ENCODE measurements at regions not wholly inside any gene's neighbourhood (a gene's known extent, or its start where the extent isn't known, plus 50 kb on each side); places are given as distances from the start of the nearest gene placed in this dataset.

DNA sequence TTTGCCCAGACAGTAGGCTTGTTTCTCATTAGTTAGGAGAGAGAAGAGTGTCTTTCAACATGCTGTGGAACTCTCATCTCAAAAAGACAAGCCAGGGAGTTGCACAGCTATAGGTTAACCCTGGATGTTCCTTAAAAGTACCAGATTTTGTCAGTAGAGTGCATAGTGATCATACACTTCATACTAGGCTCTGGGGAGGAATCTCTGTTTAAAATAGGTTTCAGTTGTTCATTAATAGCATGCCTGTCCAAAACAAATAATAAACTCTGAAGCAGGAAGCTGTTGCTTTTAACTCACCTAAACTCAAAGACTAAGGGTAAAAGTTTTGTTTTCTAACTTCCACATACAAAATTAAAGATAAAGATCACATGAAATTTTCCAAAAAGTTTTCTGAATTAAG is 1948.4 kb downstream of the C4orf33 start:
- POLR2A ChIA-PET (ENCODE audit: low non-redundant PET), result no interaction called here
- H3K4me3 ChIP-seq (ENCODE audit: low read depth, low read length, poor library complexity, severe bottlenecking), result no peak overlapping the region
- CTCF ChIA-PET, result no interaction called here
- H3K9me3 ChIP-seq (ENCODE audit: low read depth, low read length, poor library complexity, severe bottlenecking), result no peaks in the 10 kb centered on the region
- no peaks in the 10 kb centered on the region for H3K27me3 ChIP-seq (replicated peaks; ENCODE audit: insufficient read depth, low read depth, low read length, poor library complexity)
- intact Hi-C loops (cut with micrococcal nuclease; ENCODE audit: unreplicated experiment), result no loop called here
- H3K27ac ChIP-seq (ENCODE audit: low read depth, low read length, poor library complexity, severe bottlenecking), result no peak overlapping the region
- H3K4me1 ChIP-seq (ENCODE audit: insufficient read depth, low read length, poor library complexity, severe bottlenecking), result no peaks in the 10 kb centered on the region
- H3K36me3 ChIP-seq (ENCODE audit: insufficient read depth, low read length, poor library complexity, severe bottlenecking), result no peaks in the 10 kb centered on the region
- TF ChIP-seq, protein P1, sequence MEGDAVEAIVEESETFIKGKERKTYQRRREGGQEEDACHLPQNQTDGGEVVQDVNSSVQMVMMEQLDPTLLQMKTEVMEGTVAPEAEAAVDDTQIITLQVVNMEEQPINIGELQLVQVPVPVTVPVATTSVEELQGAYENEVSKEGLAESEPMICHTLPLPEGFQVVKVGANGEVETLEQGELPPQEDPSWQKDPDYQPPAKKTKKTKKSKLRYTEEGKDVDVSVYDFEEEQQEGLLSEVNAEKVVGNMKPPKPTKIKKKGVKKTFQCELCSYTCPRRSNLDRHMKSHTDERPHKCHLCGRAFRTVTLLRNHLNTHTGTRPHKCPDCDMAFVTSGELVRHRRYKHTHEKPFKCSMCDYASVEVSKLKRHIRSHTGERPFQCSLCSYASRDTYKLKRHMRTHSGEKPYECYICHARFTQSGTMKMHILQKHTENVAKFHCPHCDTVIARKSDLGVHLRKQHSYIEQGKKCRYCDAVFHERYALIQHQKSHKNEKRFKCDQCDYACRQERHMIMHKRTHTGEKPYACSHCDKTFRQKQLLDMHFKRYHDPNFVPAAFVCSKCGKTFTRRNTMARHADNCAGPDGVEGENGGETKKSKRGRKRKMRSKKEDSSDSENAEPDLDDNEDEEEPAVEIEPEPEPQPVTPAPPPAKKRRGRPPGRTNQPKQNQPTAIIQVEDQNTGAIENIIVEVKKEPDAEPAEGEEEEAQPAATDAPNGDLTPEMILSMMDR (conservative IDR thresholded peaks at IDR 0.05; ENCODE audit: low read depth, low read length), result no peak
- no peak for TF ChIP-seq EZH2 (IDR thresholded peaks at IDR 0.05; ENCODE audit: borderline replicate concordance, low read depth, low read length, poor library complexity, severe bottlenecking)
- no TSS peak for BruUV-seq (replicated peaks)
- DNase-seq (ENCODE audit: low spot score), result no peak

DNA sequence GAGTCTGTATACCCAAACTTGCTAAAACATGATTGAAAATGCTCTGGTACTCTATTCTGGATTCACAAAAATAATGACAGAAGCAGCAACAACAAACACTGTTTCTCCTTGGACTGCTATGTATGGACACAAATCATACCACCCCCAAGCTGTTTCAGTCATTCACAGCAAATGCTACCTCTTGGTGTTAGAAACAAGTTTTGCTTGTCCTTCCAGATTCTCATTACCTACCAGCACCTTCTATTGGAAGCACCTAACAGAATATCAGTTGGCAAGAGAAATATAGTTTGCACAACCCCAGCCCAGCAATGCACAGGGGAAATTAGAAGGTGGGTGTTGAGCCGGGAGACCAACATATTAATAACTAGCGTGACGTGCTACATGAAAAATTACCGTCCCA is 1950.9 kb downstream of the C4orf33 start:
- Histone ChIP-seq H3K4me1 (ENCODE audit: insufficient read depth, low read length, poor library complexity, severe bottlenecking) (no peaks in the 10 kb centered on the region), H3K4me3 (ENCODE audit: low read depth, low read length, poor library complexity, severe bottlenecking) (no peak overlapping the region), H3K9me3 (ENCODE audit: low read depth, low read length, poor library complexity, severe bottlenecking) (no peaks in the 10 kb centered on the region), H3K36me3 (ENCODE audit: insufficient read depth, low read length, poor library complexity, severe bottlenecking) (no peaks in the 10 kb centered on the region), H3K27me3 (replicated peaks; ENCODE audit: insufficient read depth, low read depth, low read length, poor library complexity) (no peaks in the 10 kb centered on the region), H3K27ac (ENCODE audit: low read depth, low read length, poor library complexity, severe bottlenecking) (no peak overlapping the region)
- no TSS peak for BruUV-seq (replicated peaks)
- DNase-seq (ENCODE audit: low spot score), result no peak
- intact Hi-C loops (cut with micrococcal nuclease; ENCODE audit: unreplicated experiment), result no loop called here
- CTCF ChIA-PET, result no interaction called here
- TF ChIP-seq, protein P1 (conservative IDR thresholded peaks at IDR 0.05; ENCODE audit: low read depth, low read length), result no peak
- no peak for TF ChIP-seq EZH2 (IDR thresholded peaks at IDR 0.05; ENCODE audit: borderline replicate concordance, low read depth, low read length, poor library complexity, severe bottlenecking)
- POLR2A ChIA-PET (ENCODE audit: low non-redundant PET), result no interaction called here

DNA sequence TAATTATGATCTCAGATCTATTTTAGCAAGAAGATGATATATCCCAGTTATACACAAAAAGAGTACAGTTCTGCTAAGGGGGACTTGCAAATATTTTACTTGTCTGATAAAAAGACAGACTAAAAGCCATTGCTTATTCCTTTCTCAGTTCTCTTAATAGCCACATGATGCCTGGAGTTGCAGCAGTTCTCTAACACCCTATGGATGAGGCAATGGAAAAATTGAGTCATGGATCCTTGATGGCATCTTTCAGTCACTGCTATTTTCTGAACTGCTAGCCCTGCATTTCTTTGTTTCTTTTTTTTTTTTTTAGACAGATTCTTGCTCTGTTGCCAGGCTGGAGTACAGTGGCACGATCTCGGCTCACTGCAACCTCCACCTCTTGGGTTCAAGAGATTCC is 1956.7 kb downstream of the C4orf33 start:
- Histone ChIP-seq H3K27ac (ENCODE audit: low read depth, low read length, poor library complexity, severe bottlenecking) (no peak overlapping the region), H3K36me3 (ENCODE audit: insufficient read depth, low read length, poor library complexity, severe bottlenecking) (no peaks in the 10 kb centered on the region), H3K9me3 (ENCODE audit: low read depth, low read length, poor library complexity, severe bottlenecking) (no peaks in the 10 kb centered on the region), H3K27me3 (replicated peaks; ENCODE audit: insufficient read depth, low read depth, low read length, poor library complexity) (no peaks in the 10 kb centered on the region), H3K4me1 (ENCODE audit: insufficient read depth, low read length, poor library complexity, severe bottlenecking) (no peaks in the 10 kb centered on the region), H3K4me3 (ENCODE audit: low read depth, low read length, poor library complexity, severe bottlenecking) (no peak overlapping the region)
- intact Hi-C loops (cut with micrococcal nuclease; ENCODE audit: unreplicated experiment), result no loop called here
- TF ChIP-seq, protein P1 (conservative IDR thresholded peaks at IDR 0.05; ENCODE audit: low read depth, low read length), result no peak
- TF ChIP-seq EZH2 (IDR thresholded peaks at IDR 0.05; ENCODE audit: borderline replicate concordance, low read depth, low read length, poor library complexity, severe bottlenecking), result no peak
- DNase-seq (ENCODE audit: low spot score), result peak; percentile 2
- POLR2A ChIA-PET (ENCODE audit: low non-redundant PET), result no interaction called here
- CTCF ChIA-PET, result no interaction called here
- no TSS peak for BruUV-seq (replicated peaks)

All from A673 (cell line).